GM18517 (cell line): ENCODE measurements at regions not wholly inside any gene's neighbourhood (a gene's known extent, or its start where the extent isn't known, plus 50 kb on each side); places are given as distances from the start of the nearest gene placed in this dataset.
"Not testable (repeated sequence)": the region's sequence is repeated elsewhere in the genome, so short reads cannot be mapped to it uniquely, and the experiment has no call there.

ENCODE experiments used
- ATAC-seq: cut with Tn5 transposase; IDR thresholded peaks from one replicate; pipeline ENCODE4 v1.9.1; 2021; ENCODE audit warnings: mild to moderate bottlenecking, moderate library complexity; ENCODE audit not compliant: unreplicated experiment

- ATAC-seq = no peak
Measured at GRCh38 chr9:115397591-115398312, 279.8 kb upstream of the TNC start.

- ATAC-seq = no peak
Measured at GRCh38 chr9:115398313-115398650, 280.3 kb upstream of the TNC start.

GRCh38 chr9:115398996-115399395 is 281.0 kb upstream of the TNC start:
- ATAC-seq = no peak

- ATAC-seq = no peak
Measured at GRCh38 chr9:115400796-115401195, 282.8 kb upstream of the TNC start.

GRCh38 chr9:115401756-115402327 is 283.9 kb upstream of the TNC start:
- ATAC-seq = no peak

- no peak for ATAC-seq
Measured at GRCh38 chr9:115403753-115404152, 285.8 kb upstream of the TNC start.

- no peak for ATAC-seq
Measured at GRCh38 chr9:115404311-115404710, 286.4 kb upstream of the TNC start.

GRCh38 chr9:115411516-115411915 is 293.6 kb upstream of the TNC start:
- no peak for ATAC-seq

GRCh38 chr9:115411993-115412452 is 294.1 kb upstream of the TNC start:
- no peak for ATAC-seq

GRCh38 chr9:115412656-115413055 is 294.7 kb upstream of the TNC start:
- no peak for ATAC-seq

- peak; percentile 55 for ATAC-seq
Measured at GRCh38 chr9:115413304-115413703, 295.3 kb upstream of the TNC start.

- ATAC-seq = no peak
Measured at GRCh38 chr9:115413766-115414382, 295.9 kb upstream of the TNC start.

GRCh38 chr9:115414561-115414960 is 296.6 kb upstream of the TNC start:
- ATAC-seq = no peak

- no peak for ATAC-seq
Measured at GRCh38 chr9:115415450-115415849, 297.5 kb upstream of the TNC start.

- ATAC-seq = no peak
Measured at GRCh38 chr9:115416299-115416698, 298.3 kb upstream of the TNC start.

- ATAC-seq = not testable (repeated sequence)
Measured at GRCh38 chr9:115418181-115418580, 300.2 kb upstream of the TNC start.

- no peak for ATAC-seq
Measured at GRCh38 chr9:115422932-115423440, 305.0 kb upstream of the TNC start.

GRCh38 chr9:115423646-115424045 is 305.7 kb upstream of the TNC start:
- ATAC-seq = no peak

GRCh38 chr9:115425601-115426000 is 307.6 kb upstream of the TNC start:
- no peak for ATAC-seq

- ATAC-seq = no peak
Measured at GRCh38 chr9:115437418-115437817, 319.5 kb upstream of the TNC start.

- ATAC-seq = no peak
Measured at GRCh38 chr9:115439641-115440040, 321.7 kb upstream of the TNC start.

GRCh38 chr9:115442054-115442453 is 324.1 kb upstream of the TNC start:
- ATAC-seq = no peak
